Spleen (tissue), 7 donors: ENCODE measurements at regions not wholly inside any gene's neighbourhood (a gene's known extent, or its start where the extent isn't known, plus 50 kb on each side); places are given as distances from the start of the nearest gene placed in this dataset.
"Not testable (repeated sequence)": the region's sequence is repeated elsewhere in the genome, so short reads cannot be mapped to it uniquely, and the experiment has no call there.

Source experiments
- CTCF ChIP-seq, 11 experiments: fragments of 200-600 bp in 7 of 11; fragments of 450-650 bp in 4 of 11; sonication (generic) in 4 of 11; IDR thresholded peaks in 8 of 11; conservative IDR thresholded peaks in 3 of 11; 1 replicate in 7 of 11; 2 replicates in 4 of 11; pipeline versions ENCODE4 v1.4.0 to v1.8.0; 2016 to 2021; ENCODE audit warnings: antibody characterized with exemption in 11 of 11, inconsistent platforms in 4 of 11, mild to moderate bottlenecking in 1 of 11
- POLR2A ChIP-seq, 3 donors: fragments of 450-650 bp; IDR thresholded peaks; one replicate each; pipeline ENCODE4 v1.5.1; 2017; ENCODE audit warnings: antibody characterized with exemption in 3 of 3, mild to moderate bottlenecking in 1 of 3
- POLR2AphosphoS5 ChIP-seq, 3 donors: sonication (generic); formaldehyde crosslinking; IDR thresholded peaks; one replicate each; pipeline ENCODE4 v1.5.1; 2017; ENCODE audit warnings: antibody characterized with exemption in 3 of 3
- donor health status: DM: no; HTN: no; CAD: no; lungs with moderate emphysema.
- donor health status: DM: no; HTN: no; CAD: no.
- donor health status: DM: no; HTN: no; CAD: no.

- not testable (repeated sequence) for TF ChIP-seq POLR2A (IDR thresholded peaks at IDR 0.05); CTCF (IDR thresholded peaks at IDR 0.05 in 8 of 11, conservative IDR thresholded peaks at IDR 0.05 in 3 of 11); POLR2AphosphoS5 (IDR thresholded peaks at IDR 0.05)
Observed at GRCh38 chr12:19625551-19625950, 186.3 kb downstream of the AEBP2 start.
